Rectal smooth muscle tissue (tissue), 1 donor: ENCODE measurements at regions not wholly inside any gene's neighbourhood (a gene's known extent, or its start where the extent isn't known, plus 50 kb on each side); places are given as distances from the start of the nearest gene placed in this dataset.
"Not testable (repeated sequence)": the region's sequence is repeated elsewhere in the genome, so short reads cannot be mapped to it uniquely, and the experiment has no call there.

ENCODE experiments used
- H3K27ac ChIP-seq: one replicate; pipeline ENCODE4 v1.7.0; 2013; ENCODE audit warnings: low read depth, low read length, inconsistent platforms
- H3K27me3 ChIP-seq: one replicate; pipeline ENCODE4 v1.7.0; 2013; ENCODE audit warnings: low read length; ENCODE audit not compliant: control insufficient read depth, insufficient read depth
- H3K36me3 ChIP-seq: one replicate; pipeline ENCODE4 v1.7.0; 2013; ENCODE audit warnings: low read length; ENCODE audit not compliant: control insufficient read depth, insufficient read depth
- H3K4me1 ChIP-seq: one replicate; pipeline ENCODE4 v1.7.0; 2013; ENCODE audit warnings: low read length; ENCODE audit not compliant: control insufficient read depth, insufficient read depth
- H3K4me3 ChIP-seq: one replicate; pipeline ENCODE4 v1.7.0; 2013; ENCODE audit warnings: low read length
- H3K9ac ChIP-seq: one replicate; pipeline ENCODE4 v1.7.0; 2013; ENCODE audit warnings: low read length

GRCh38 chr9:71485326-71485725 is 283.0 kb downstream of the CEMIP2 start:
- Histone ChIP-seq H3K27ac (no peak overlapping the region), H3K4me3 (no peak overlapping the region), H3K27me3 (peaks cover 3% of the 10 kb centered on the region)

GRCh38 chr9:71483436-71483835 is 284.9 kb downstream of the CEMIP2 start:
- Histone ChIP-seq H3K27ac (no peak overlapping the region), H3K36me3 (no peaks in the 10 kb centered on the region), H3K4me3 (no peak overlapping the region), H3K4me1 (no peaks in the 10 kb centered on the region), H3K27me3 (no peaks in the 10 kb centered on the region), H3K9ac (no peak overlapping the region)

More at GRCh38 chr9:71485326-71485725, 283.0 kb downstream of the CEMIP2 start:
- Histone ChIP-seq H3K9ac (no peak overlapping the region), H3K4me1 (no peaks in the 10 kb centered on the region), H3K36me3 (no peaks in the 10 kb centered on the region)

- Histone ChIP-seq H3K4me1 (no peaks in the 10 kb centered on the region), H3K4me3 (no peak overlapping the region), H3K27ac (no peak overlapping the region), H3K27me3 (no peaks in the 10 kb centered on the region), H3K36me3 (no peaks in the 10 kb centered on the region), H3K9ac (no peak overlapping the region)
Observed at GRCh38 chr9:71479621-71480020, 288.7 kb downstream of the CEMIP2 start.

- Histone ChIP-seq H3K36me3 (no peaks in the 10 kb centered on the region), H3K4me1 (no peaks in the 10 kb centered on the region), H3K27ac (no peak overlapping the region), H3K9ac (no peak overlapping the region), H3K27me3 (no peaks in the 10 kb centered on the region), H3K4me3 (no peak overlapping the region)
Observed at GRCh38 chr9:71472400-71472799, 295.9 kb downstream of the CEMIP2 start.

GRCh38 chr9:71465392-71465791 is 302.9 kb downstream of the CEMIP2 start:
- Histone ChIP-seq H3K4me3 (no peak overlapping the region), H3K4me1 (no peaks in the 10 kb centered on the region), H3K27ac (no peak overlapping the region), H3K9ac (no peak overlapping the region), H3K36me3 (no peaks in the 10 kb centered on the region), H3K27me3 (no peaks in the 10 kb centered on the region)

- no peaks in the 10 kb centered on the region for H3K36me3 ChIP-seq
- H3K27ac ChIP-seq = no peak overlapping the region
- no peaks in the 10 kb centered on the region for H3K27me3 ChIP-seq
- no peak overlapping the region for H3K4me3 ChIP-seq
- no peak overlapping the region for H3K9ac ChIP-seq
- no peaks in the 10 kb centered on the region for H3K4me1 ChIP-seq
Observed at GRCh38 chr9:71459082-71459481, 309.2 kb downstream of the CEMIP2 start.

- H3K4me3 ChIP-seq = peak overlapping the region; percentile 48
- H3K9ac ChIP-seq = no peak overlapping the region
- H3K4me1 ChIP-seq = no peaks in the 10 kb centered on the region
- H3K27ac ChIP-seq = no peak overlapping the region
- peaks cover 3% of the 10 kb centered on the region for H3K27me3 ChIP-seq
- no peaks in the 10 kb centered on the region for H3K36me3 ChIP-seq
Observed at GRCh38 chr9:71446473-71447411, 321.6 kb downstream of the CEMIP2 start.

- no peak overlapping the region for H3K27ac ChIP-seq
- no peaks in the 10 kb centered on the region for H3K4me1 ChIP-seq
- peaks cover 3% of the 10 kb centered on the region for H3K27me3 ChIP-seq
- H3K4me3 ChIP-seq = peak overlapping the region; percentile 48
- no peaks in the 10 kb centered on the region for H3K36me3 ChIP-seq
- no peak overlapping the region for H3K9ac ChIP-seq
Observed at GRCh38 chr9:71446106-71446472, 322.2 kb downstream of the CEMIP2 start.

GRCh38 chr9:71442937-71443336 is 321.5 kb upstream of the TRPM3 start:
- H3K36me3 ChIP-seq = no peaks in the 10 kb centered on the region
- H3K4me1 ChIP-seq = no peaks in the 10 kb centered on the region
- peaks cover 3% of the 10 kb centered on the region for H3K27me3 ChIP-seq
- no peak overlapping the region for H3K4me3 ChIP-seq
- H3K27ac ChIP-seq = no peak overlapping the region
- no peak overlapping the region for H3K9ac ChIP-seq

- Histone ChIP-seq H3K4me3 (no peak overlapping the region), H3K4me1 (no peaks in the 10 kb centered on the region), H3K27me3 (no peaks in the 10 kb centered on the region), H3K36me3 (no peaks in the 10 kb centered on the region), H3K9ac (no peak overlapping the region), H3K27ac (no peak overlapping the region)
Observed at GRCh38 chr9:71441266-71441665, 319.8 kb upstream of the TRPM3 start.

GRCh38 chr9:71431931-71432330 is 310.5 kb upstream of the TRPM3 start:
- no peaks in the 10 kb centered on the region for H3K4me1 ChIP-seq
- no peak overlapping the region for H3K4me3 ChIP-seq
- H3K27me3 ChIP-seq = no peaks in the 10 kb centered on the region
- H3K9ac ChIP-seq = no peak overlapping the region
- H3K36me3 ChIP-seq = no peaks in the 10 kb centered on the region
- H3K27ac ChIP-seq = no peak overlapping the region

- H3K36me3 ChIP-seq, H3K27me3 ChIP-seq, H3K9ac ChIP-seq, H3K4me1 ChIP-seq, H3K27ac ChIP-seq, H3K4me3 ChIP-seq: not testable (repeated sequence)
Observed at GRCh38 chr9:71407341-71407740, 285.9 kb upstream of the TRPM3 start.

- Histone ChIP-seq H3K27ac (no peak overlapping the region), H3K4me3 (no peak overlapping the region), H3K36me3 (no peaks in the 10 kb centered on the region), H3K9ac (no peak overlapping the region), H3K4me1 (no peaks in the 10 kb centered on the region), H3K27me3 (no peaks in the 10 kb centered on the region)
Observed at GRCh38 chr9:71403106-71403505, 281.7 kb upstream of the TRPM3 start.
